ENCODE measurements at regions not wholly inside any gene's neighbourhood (a gene's known extent, or its start where the extent isn't known, plus 50 kb on each side); places are given as distances from the start of the nearest gene placed in this dataset.
"Not testable (repeated sequence)": the region's sequence is repeated elsewhere in the genome, so short reads cannot be mapped to it uniquely, and the experiment has no call there.

DNA sequence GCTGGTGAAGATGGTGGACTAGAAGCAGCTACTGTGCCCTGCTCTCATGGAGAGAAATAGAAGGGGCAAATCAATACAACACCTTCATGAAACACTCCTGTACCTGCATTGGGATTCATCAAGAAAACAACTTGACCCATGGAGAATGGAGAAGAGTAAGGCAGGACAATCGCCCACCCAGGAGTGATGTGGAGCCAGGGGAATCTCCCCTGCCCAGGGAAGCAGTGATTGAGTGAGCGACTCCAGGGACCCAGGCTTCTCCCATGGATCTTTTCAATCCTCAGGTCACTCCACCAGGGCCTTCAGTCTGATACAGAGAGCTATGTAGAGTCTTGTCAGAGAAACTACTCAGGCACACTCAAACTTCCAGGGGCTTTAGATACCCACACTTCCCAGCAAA, 161.9 kb upstream of the DYRK2 start:
- 83% methylated on average over 1 of the region's 2 CpGs for WGBS (ENCODE audit: insufficient coverage)
- Histone ChIP-seq H3K4me3 (ENCODE audit: low read length) (no peak overlapping the region), H3K27ac (ENCODE audit: low read length) (no peak overlapping the region), H3K36me3 (ENCODE audit: control insufficient read depth, insufficient read depth, low read length) (no peaks in the 10 kb centered on the region), H3K4me1 (ENCODE audit: control insufficient read depth, insufficient read depth, low read length) (peaks cover 15% of the 10 kb centered on the region), H3K9me3 (replicated peaks; ENCODE audit: control insufficient read depth, low read depth, low read length) (peaks cover 13% of the 10 kb centered on the region), H3K27me3 (ENCODE audit: control insufficient read depth, insufficient read depth, low read length) (no peaks in the 10 kb centered on the region)
- no peak for DNase-seq

DNA sequence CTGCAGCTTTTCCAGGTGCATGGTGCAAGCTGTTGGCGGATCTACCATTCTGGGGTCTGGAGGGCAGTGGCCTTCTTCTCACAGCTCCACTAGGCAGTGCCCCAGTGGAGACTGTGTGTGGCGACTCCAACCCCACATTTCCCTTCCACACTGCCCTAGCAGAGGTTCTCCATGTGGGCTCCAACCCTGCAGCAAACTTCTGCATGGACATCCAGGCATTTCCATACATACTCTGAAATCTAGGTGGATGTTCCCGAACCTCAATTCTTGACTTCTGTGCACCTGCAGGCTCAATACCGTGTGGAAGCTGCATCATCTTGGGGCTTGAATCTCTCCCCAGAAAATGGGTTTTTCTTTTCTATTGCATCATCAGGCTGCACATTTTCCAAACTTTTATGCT, 160.2 kb upstream of the DYRK2 start:
- 89% methylated on average over 4 of the region's 4 CpGs for WGBS (ENCODE audit: insufficient coverage)
- H3K4me1 ChIP-seq (ENCODE audit: control insufficient read depth, insufficient read depth, low read length) = not testable (repeated sequence)

DNA sequence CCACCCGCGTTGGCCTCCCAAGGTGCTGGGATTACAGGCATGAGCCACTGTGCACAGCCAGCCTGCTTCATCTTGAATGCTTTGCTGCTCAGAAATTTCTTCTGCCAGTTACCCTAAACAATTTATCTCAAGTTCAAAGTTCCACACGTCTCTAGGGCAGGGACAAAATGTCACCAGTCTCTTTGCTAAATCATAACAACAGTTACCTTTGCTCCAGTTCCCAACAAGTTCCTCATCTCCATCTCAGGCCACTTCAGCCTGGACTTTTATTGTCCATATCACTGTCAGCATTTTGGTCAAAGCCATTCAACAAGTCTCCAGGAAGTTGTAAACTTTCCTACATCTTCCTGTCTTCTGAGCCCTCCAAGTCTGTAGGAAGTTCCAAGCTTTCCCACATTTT, 159.5 kb upstream of the DYRK2 start:
- peaks cover 3% of the 10 kb centered on the region for H3K4me1 ChIP-seq (ENCODE audit: control insufficient read depth, insufficient read depth, low read length)
- no peaks in the 10 kb centered on the region for H3K27me3 ChIP-seq (ENCODE audit: control insufficient read depth, insufficient read depth, low read length)
- no peak overlapping the region for H3K4me3 ChIP-seq (ENCODE audit: low read length)
- no peaks in the 10 kb centered on the region for H3K36me3 ChIP-seq (ENCODE audit: control insufficient read depth, insufficient read depth, low read length)
- H3K9me3 ChIP-seq (replicated peaks; ENCODE audit: control insufficient read depth, low read depth, low read length) = peaks cover 16% of the 10 kb centered on the region
- 90% methylated on average over 3 of the region's 3 CpGs for WGBS (ENCODE audit: insufficient coverage)
- no peak for DNase-seq
- H3K27ac ChIP-seq (ENCODE audit: low read length) = no peak overlapping the region

More for the DNA sequence above, 160.2 kb upstream of the DYRK2 start:
- H3K9me3 ChIP-seq (replicated peaks; ENCODE audit: control insufficient read depth, low read depth, low read length) = peaks cover 16% of the 10 kb centered on the region
- not testable (repeated sequence) for H3K36me3 ChIP-seq (ENCODE audit: control insufficient read depth, insufficient read depth, low read length); H3K4me3 ChIP-seq (ENCODE audit: low read length); H3K27me3 ChIP-seq (ENCODE audit: control insufficient read depth, insufficient read depth, low read length); DNase-seq; H3K27ac ChIP-seq (ENCODE audit: low read length)

DNA sequence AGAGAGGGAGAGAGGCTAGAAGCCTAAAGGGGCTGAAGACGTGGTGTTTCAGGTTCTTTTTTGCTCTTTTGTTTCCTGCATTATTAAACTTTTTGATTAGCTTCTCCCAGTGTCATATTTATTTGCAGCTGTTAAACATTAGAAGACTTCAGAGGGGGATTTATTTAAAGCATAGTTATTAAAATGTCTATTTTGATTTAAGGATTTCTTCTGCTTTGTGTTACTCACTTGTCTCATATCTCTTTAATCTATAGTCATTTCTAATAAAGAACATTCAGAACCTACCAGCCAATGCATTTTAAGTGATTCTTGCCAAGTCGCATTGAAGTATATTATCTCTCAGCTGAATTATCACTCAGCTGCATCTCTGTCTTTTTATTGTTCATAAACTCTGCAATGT, 152.0 kb upstream of the DYRK2 start:
- H3K4me1 ChIP-seq (ENCODE audit: control insufficient read depth, insufficient read depth, low read length) = no peaks in the 10 kb centered on the region
- no peak overlapping the region for H3K4me3 ChIP-seq (ENCODE audit: low read length)
- H3K9me3 ChIP-seq (replicated peaks; ENCODE audit: control insufficient read depth, low read depth, low read length) = peaks cover 2% of the 10 kb centered on the region
- no peaks in the 10 kb centered on the region for H3K36me3 ChIP-seq (ENCODE audit: control insufficient read depth, insufficient read depth, low read length)
- H3K27ac ChIP-seq (ENCODE audit: low read length) = no peak overlapping the region
- no peak for DNase-seq
- WGBS (ENCODE audit: insufficient coverage) = no CpG with 5 or more reads among the region's 2 CpGs
- H3K27me3 ChIP-seq (ENCODE audit: control insufficient read depth, insufficient read depth, low read length) = no peaks in the 10 kb centered on the region

GRCh38 chr12:67498991-67499390, 149.6 kb upstream of the DYRK2 start:
- DNase-seq = peak; percentile 25
- H3K27me3 ChIP-seq (ENCODE audit: control insufficient read depth, insufficient read depth, low read length) = no peaks in the 10 kb centered on the region
- no peaks in the 10 kb centered on the region for H3K4me1 ChIP-seq (ENCODE audit: control insufficient read depth, insufficient read depth, low read length)
- no peak overlapping the region for H3K27ac ChIP-seq (ENCODE audit: low read length)
- no peaks in the 10 kb centered on the region for H3K9me3 ChIP-seq (replicated peaks; ENCODE audit: control insufficient read depth, low read depth, low read length)
- 13% methylated on average over 1 of the region's 1 CpG for WGBS (ENCODE audit: insufficient coverage)
- no peaks in the 10 kb centered on the region for H3K36me3 ChIP-seq (ENCODE audit: control insufficient read depth, insufficient read depth, low read length)
- no peak overlapping the region for H3K4me3 ChIP-seq (ENCODE audit: low read length)

DNA sequence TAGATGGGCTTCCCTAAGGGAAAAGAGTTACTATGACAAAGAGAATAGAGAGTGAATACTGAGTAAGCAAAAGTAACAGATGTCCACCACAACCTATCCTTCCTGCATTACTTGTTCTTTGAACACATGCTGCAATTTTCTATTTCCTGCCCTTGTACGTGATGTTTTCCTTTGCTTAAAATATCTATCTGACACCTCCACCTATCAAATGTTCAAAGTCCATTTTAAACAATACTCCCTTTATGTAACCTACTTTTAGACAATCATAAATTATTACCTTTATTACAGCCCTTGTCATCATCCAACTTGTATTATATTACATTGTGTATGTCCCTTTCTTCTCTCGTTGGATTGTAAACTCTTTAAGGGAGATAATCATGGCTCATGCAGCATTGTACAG, 147.2 kb upstream of the DYRK2 start:
- WGBS (ENCODE audit: insufficient coverage) = 0% methylated on average over 1 of the region's 2 CpGs
- no peak for DNase-seq
- no peak overlapping the region for H3K4me3 ChIP-seq (ENCODE audit: low read length)
- no peaks in the 10 kb centered on the region for H3K27me3 ChIP-seq (ENCODE audit: control insufficient read depth, insufficient read depth, low read length)
- H3K9me3 ChIP-seq (replicated peaks; ENCODE audit: control insufficient read depth, low read depth, low read length) = no peaks in the 10 kb centered on the region
- H3K4me1 ChIP-seq (ENCODE audit: control insufficient read depth, insufficient read depth, low read length) = no peaks in the 10 kb centered on the region
- H3K36me3 ChIP-seq (ENCODE audit: control insufficient read depth, insufficient read depth, low read length) = no peaks in the 10 kb centered on the region
- no peak overlapping the region for H3K27ac ChIP-seq (ENCODE audit: low read length)

DNA sequence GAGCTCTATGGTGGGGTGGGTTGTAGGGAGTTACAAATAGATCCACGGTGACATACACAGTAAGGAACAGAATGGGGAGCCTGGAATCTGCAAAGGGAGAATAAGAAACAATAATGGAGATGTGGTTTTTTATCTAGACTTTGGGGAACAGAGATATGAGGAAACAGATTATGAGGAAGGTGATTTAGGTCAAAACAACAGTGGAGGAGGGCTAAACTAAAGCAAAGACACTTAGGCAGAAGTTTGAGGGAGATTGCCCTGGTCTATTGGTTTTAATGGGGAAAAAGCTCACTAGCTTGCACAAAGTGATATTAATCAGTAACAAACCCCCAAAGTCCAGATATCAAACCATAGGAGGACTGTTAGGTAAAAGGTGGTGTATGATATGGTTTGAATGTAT, 144.5 kb upstream of the DYRK2 start:
- Histone ChIP-seq H3K9me3 (replicated peaks; ENCODE audit: control insufficient read depth, low read depth, low read length) (no peaks in the 10 kb centered on the region), H3K4me3 (ENCODE audit: low read length) (no peak overlapping the region), H3K27ac (ENCODE audit: low read length) (no peak overlapping the region), H3K36me3 (ENCODE audit: control insufficient read depth, insufficient read depth, low read length) (no peaks in the 10 kb centered on the region), H3K4me1 (ENCODE audit: control insufficient read depth, insufficient read depth, low read length) (no peaks in the 10 kb centered on the region), H3K27me3 (ENCODE audit: control insufficient read depth, insufficient read depth, low read length) (no peaks in the 10 kb centered on the region)
- DNase-seq = no peak
- 83% methylated on average over 1 of the region's 1 CpG for WGBS (ENCODE audit: insufficient coverage)

DNA sequence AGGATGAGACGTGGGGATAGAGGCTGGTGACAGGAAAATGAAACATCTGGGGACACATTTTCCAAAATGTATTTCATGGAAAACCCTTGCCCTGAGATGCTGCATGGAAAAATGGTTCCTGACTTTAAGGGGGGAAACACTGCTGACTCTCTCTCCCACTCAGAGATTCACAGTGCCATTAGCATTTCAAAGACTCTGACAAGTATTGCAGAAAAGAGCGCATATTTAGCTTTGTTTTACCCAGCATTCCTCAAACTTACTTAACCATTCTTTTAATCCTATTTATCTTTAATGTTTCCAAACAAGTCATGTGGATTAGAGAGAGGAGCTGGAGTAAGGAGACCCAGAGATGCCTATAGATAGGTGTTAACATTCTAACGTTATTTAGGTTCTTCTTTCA, 141.8 kb upstream of the DYRK2 start:
- H3K4me3 ChIP-seq (ENCODE audit: low read length) = no peak overlapping the region
- H3K36me3 ChIP-seq (ENCODE audit: control insufficient read depth, insufficient read depth, low read length) = no peaks in the 10 kb centered on the region
- no peaks in the 10 kb centered on the region for H3K4me1 ChIP-seq (ENCODE audit: control insufficient read depth, insufficient read depth, low read length)
- WGBS (ENCODE audit: insufficient coverage) = 14% methylated on average over 1 of the region's 3 CpGs
- no peak for DNase-seq
- H3K27ac ChIP-seq (ENCODE audit: low read length) = no peak overlapping the region
- no peaks in the 10 kb centered on the region for H3K27me3 ChIP-seq (ENCODE audit: control insufficient read depth, insufficient read depth, low read length)
- H3K9me3 ChIP-seq (replicated peaks; ENCODE audit: control insufficient read depth, low read depth, low read length) = no peaks in the 10 kb centered on the region

GRCh38 chr12:67508830-67509229, 139.7 kb upstream of the DYRK2 start:
- Histone ChIP-seq H3K27me3 (ENCODE audit: control insufficient read depth, insufficient read depth, low read length) (no peaks in the 10 kb centered on the region), H3K36me3 (ENCODE audit: control insufficient read depth, insufficient read depth, low read length) (no peaks in the 10 kb centered on the region), H3K4me1 (ENCODE audit: control insufficient read depth, insufficient read depth, low read length) (no peaks in the 10 kb centered on the region), H3K9me3 (replicated peaks; ENCODE audit: control insufficient read depth, low read depth, low read length) (no peaks in the 10 kb centered on the region), H3K27ac (ENCODE audit: low read length) (no peak overlapping the region), H3K4me3 (ENCODE audit: low read length) (no peak overlapping the region)
- no CpG with 5 or more reads among the region's 1 CpG for WGBS (ENCODE audit: insufficient coverage)
- DNase-seq = no peak

- Histone ChIP-seq H3K27me3 (ENCODE audit: control insufficient read depth, insufficient read depth, low read length) (no peaks in the 10 kb centered on the region), H3K4me1 (ENCODE audit: control insufficient read depth, insufficient read depth, low read length) (no peaks in the 10 kb centered on the region), H3K4me3 (ENCODE audit: low read length) (no peak overlapping the region), H3K36me3 (ENCODE audit: control insufficient read depth, insufficient read depth, low read length) (no peaks in the 10 kb centered on the region), H3K27ac (ENCODE audit: low read length) (no peak overlapping the region), H3K9me3 (replicated peaks; ENCODE audit: control insufficient read depth, low read depth, low read length) (no peaks in the 10 kb centered on the region)
- WGBS (ENCODE audit: insufficient coverage) = 73% methylated on average over 2 of the region's 4 CpGs
- DNase-seq = no peak
Measured at GRCh38 chr12:67509666-67510386, 138.7 kb upstream of the DYRK2 start.

- no peak for DNase-seq
- Histone ChIP-seq H3K36me3 (ENCODE audit: control insufficient read depth, insufficient read depth, low read length) (no peaks in the 10 kb centered on the region), H3K27ac (ENCODE audit: low read length) (no peak overlapping the region), H3K4me3 (ENCODE audit: low read length) (no peak overlapping the region), H3K4me1 (ENCODE audit: control insufficient read depth, insufficient read depth, low read length) (peaks cover 11% of the 10 kb centered on the region), H3K9me3 (replicated peaks; ENCODE audit: control insufficient read depth, low read depth, low read length) (no peaks in the 10 kb centered on the region), H3K27me3 (ENCODE audit: control insufficient read depth, insufficient read depth, low read length) (no peaks in the 10 kb centered on the region)
Measured at GRCh38 chr12:67512061-67512460, 136.5 kb upstream of the DYRK2 start.

Measured in muscle of leg (tissue), 3 donors.